RWPE1 (cell line): ENCODE measurements at regions not wholly inside any gene's neighbourhood (a gene's known extent, or its start where the extent isn't known, plus 50 kb on each side); places are given as distances from the start of the nearest gene placed in this dataset.

Source experiments
- CTCF ChIA-PET: fragments of 350-600 bp; sonication (Branson Sonifier 250); formaldehyde crosslinking; extraction: SDS; loops from one replicate; lab custom pipeline; 2021; lab: Yijun Ruan, JAX
- POLR2A ChIA-PET: fragments of 400-600 bp; formaldehyde crosslinking; extraction: SDS; loops from one replicate; lab custom pipeline; 2020; ENCODE audit warnings: antibody characterized with exemption; ENCODE audit not compliant: low non-redundant PET; lab: Yijun Ruan, JAX
- DNase-seq: peaks from one replicate; pipeline ENCODE4 v3.0.0; 2012; ENCODE audit warnings: low spot score
- H3K27ac ChIP-seq: fragments of 450-650 bp; 2 replicates; pipeline ENCODE4 v1.5.1; 2017
- TF ChIP-seq, protein P1 (sequence below): fragments of 450-650 bp; conservative IDR thresholded peaks from 2 replicates; pipeline ENCODE4 v1.5.1; 2017; ENCODE audit warnings: low read depth, mild to moderate bottlenecking

DNA sequence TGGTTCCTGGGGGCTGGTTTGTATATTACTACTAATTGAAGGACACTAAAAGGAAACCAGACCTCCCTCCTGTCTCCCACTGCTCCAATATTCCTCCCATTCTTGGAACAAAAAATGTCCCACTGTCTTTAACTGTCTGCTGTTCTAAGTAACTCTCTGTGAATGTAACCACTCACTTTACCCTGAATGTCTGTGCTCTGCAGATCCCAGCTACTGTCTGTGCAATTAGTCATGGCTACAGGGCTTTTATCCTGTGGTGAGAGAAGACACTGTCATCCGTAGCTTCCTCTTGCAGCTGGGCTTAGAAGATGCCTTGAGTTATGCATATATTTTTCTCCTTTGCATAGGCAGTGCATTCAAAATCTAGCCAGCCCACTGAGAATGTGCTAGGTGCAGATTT, 853.8 kb downstream of the CDH8 start:
- CTCF ChIA-PET, result no interaction called here
- TF ChIP-seq, protein P1, sequence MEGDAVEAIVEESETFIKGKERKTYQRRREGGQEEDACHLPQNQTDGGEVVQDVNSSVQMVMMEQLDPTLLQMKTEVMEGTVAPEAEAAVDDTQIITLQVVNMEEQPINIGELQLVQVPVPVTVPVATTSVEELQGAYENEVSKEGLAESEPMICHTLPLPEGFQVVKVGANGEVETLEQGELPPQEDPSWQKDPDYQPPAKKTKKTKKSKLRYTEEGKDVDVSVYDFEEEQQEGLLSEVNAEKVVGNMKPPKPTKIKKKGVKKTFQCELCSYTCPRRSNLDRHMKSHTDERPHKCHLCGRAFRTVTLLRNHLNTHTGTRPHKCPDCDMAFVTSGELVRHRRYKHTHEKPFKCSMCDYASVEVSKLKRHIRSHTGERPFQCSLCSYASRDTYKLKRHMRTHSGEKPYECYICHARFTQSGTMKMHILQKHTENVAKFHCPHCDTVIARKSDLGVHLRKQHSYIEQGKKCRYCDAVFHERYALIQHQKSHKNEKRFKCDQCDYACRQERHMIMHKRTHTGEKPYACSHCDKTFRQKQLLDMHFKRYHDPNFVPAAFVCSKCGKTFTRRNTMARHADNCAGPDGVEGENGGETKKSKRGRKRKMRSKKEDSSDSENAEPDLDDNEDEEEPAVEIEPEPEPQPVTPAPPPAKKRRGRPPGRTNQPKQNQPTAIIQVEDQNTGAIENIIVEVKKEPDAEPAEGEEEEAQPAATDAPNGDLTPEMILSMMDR, result no peak
- no peak overlapping the region for H3K27ac ChIP-seq
- DNase-seq, result no peak
- POLR2A ChIA-PET, result no interaction called here

DNA sequence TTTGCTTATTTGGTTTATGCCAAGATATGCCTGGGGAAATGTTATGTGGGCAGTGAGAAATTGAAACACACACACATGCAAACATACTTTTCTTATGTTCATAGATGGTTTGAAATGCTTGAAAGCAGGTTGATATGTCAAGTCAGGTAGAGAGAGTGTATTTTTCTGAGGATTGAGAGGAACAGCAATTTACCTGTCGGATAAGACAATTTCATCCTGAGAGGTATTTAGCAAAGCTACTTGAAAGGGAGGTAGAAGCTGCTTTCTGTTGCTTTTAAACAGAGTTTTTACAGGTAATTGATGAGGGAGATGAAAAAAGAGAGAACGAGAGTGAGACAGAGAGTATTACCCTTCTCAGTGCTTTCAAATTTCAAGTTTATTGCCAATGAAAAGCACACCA, 854.3 kb downstream of the CDH8 start:
- TF ChIP-seq, protein P1, result no peak
- H3K27ac ChIP-seq, result no peak overlapping the region
- ChIA-PET POLR2A (no interaction called here), CTCF (no interaction called here)
- no peak for DNase-seq

GRCh38 chr16:61179561-61179960, 856.7 kb downstream of the CDH8 start:
- POLR2A ChIA-PET, result no interaction called here
- TF ChIP-seq, protein P1, result no peak

GRCh38 chr16:61165797-61166196, 870.4 kb downstream of the CDH8 start:
- H3K27ac ChIP-seq, result no peak overlapping the region
- ChIA-PET POLR2A (no interaction called here), CTCF (no interaction called here)
- DNase-seq, result no peak
- TF ChIP-seq, protein P1, result no peak

More at GRCh38 chr16:61179561-61179960, 856.7 kb downstream of the CDH8 start:
- DNase-seq, result no peak
- H3K27ac ChIP-seq, result no peak overlapping the region
- CTCF ChIA-PET, result interaction anchor here (0.5 kb wide), 1 partner anchor 85 kb away, joined by 3 read pairs; no protein-coding TSS in a partner anchor

DNA sequence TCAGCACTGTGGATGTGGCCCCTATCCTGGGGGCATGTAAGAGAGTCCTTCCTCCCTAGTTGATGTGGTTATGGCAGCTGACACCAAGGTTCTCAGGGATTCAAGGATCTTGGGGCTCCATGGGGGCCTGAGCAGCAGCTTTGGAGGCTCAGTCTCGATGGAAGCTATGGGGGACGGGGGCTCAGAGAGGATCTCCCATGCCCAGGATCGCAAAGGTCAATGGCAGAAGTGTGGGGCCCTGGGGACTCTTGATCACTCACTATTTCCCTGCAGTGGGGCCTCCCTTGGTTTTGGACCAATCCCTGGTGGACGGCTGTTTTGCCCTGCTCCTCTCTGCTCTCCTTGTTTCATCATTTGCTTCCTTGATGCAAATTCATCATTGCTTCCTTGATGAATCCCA, 885.9 kb downstream of the CDH8 start:
- POLR2A ChIA-PET, result no interaction called here
- CTCF ChIA-PET, result no interaction called here
- DNase-seq, result no peak
- TF ChIP-seq, protein P1, result no peak
- H3K27ac ChIP-seq, result no peak overlapping the region

- ChIA-PET CTCF (interaction anchor here (0.5 kb wide), 1 partner anchor 215 kb away, joined by 5 read pairs; no protein-coding TSS in a partner anchor), POLR2A (no interaction called here)
- DNase-seq, result no peak
- no peak overlapping the region for H3K27ac ChIP-seq
- TF ChIP-seq, protein P1, result no peak
Observed at GRCh38 chr16:61149709-61150108, 886.5 kb downstream of the CDH8 start.
